Islet of Langerhans (tissue), 1 donor: ENCODE measurements at regions not wholly inside any gene's neighbourhood (a gene's known extent, or its start where the extent isn't known, plus 50 kb on each side); places are given as distances from the start of the nearest gene placed in this dataset.
"Not testable (repeated sequence)": the region's sequence is repeated elsewhere in the genome, so short reads cannot be mapped to it uniquely, and the experiment has no call there.

Experiments used
- FAIRE-seq: peaks from one replicate; lab custom pipeline; 2011; peaks lifted over from hg19 to GRCh38; lab: Jason Lieb, UNC

DNA sequence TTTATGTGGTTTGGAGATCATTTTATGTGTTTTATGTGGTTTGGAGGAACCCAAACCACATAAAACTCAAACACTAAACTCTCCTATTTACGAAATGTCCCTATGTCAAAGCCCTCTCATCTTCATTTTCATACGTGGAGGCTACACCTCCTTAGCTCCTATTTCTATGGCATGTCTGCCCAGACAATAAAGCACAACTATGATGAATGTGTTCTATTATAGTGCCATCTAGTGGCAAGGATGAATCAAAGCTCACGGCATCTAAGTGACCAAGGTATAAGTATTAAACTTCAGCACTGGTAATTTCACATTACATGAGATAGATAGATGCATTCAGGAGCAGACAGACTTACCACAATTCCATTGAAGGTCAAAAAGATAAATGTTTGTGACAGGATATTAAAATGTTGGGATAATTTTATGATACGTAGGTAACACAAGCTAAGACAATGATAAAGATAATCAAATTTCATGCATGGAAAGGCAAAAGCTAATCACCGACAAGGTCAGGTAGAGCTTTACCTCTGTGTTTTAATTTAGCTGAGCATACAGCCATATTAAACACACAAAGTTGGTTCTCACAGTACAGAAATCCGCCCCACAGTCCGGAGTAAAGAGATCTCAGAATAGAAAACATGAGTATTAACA, 130.6 kb upstream of the FHIT start:
- FAIRE-seq: peak; percentile 97

DNA sequence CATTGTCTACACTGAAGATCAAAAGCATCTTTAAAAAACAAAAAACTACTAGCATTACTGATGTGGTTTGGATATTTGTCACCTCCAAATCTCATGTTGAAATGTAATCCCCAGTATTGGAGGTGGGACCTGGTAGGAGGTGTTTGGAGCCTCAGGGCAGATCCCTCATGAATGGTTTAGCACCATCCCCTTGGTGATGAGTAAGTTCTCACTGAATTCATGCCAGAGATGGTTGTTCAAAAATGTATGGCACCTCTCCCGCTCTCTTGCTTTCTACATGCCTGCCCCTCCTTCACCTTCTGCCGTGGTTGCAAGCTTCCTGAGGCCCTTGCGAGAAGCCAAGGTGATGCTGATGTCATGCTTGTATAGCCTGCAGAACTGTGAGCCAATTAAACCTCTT, 136.6 kb upstream of the FHIT start:
- FAIRE-seq: no peak

DNA sequence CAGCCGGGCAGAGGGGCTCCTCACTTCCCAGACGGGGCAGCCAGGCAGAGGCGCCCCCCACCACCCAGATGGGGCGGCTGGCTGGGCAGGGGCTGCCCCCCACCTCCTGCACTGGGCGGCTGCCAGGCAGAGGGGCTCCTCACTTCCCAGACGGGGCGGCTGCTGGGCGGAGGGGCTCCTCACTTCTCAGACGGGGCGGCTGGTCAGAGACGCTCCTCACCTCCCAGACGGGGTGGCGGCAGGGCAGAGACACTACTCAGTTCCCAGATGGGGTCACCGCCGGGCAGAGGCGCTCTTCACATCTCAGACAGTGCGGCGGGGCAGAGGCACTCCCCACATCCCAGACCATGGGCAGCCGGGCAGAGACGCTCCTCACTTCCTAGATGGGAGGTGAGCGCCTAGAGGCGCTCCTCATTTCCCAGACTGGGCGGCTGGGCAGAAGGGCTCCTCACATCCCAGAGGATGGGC, 142.3 kb upstream of the FHIT start:
- FAIRE-seq: not testable (repeated sequence)

DNA sequence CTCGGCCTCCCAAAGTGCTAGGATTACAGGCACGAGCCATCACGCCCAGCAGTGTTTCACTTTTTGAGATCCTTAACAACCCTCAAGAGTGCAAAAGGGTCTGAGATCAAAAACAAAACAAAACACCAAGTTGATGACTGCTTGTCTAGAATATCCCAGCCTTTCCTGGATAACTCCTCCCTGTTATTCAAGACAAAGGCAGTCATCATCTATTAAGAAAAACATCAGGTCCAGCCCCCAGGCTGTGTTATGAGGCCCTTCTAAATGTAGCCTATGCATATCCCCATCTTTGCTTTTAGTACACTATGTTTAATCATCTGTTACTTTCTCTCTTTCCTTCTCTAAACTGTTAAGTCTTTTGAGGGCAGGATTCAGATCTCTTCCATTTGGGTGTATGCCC, 150.1 kb upstream of the FHIT start:
- no peak for FAIRE-seq

DNA sequence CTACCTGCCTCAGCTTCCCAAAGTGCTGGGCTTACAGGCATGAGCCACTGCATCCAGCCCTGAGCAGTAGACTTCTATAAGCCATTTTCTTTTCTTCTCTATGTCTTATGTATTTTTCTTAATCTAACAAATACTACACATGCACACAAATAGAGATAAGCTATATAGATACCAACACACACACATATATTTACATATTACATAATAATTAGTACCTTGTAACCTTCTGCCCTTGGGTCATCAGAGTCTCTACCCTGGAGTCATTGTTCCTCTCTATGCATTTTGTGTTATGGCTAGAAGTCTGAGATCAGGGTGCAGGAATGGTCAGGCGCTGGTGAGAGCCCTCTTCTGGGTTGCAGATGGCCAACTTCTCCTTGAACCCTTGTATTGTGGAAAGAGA, 154.0 kb upstream of the PTPRG start:
- no peak for FAIRE-seq

- no peak for FAIRE-seq
Observed at GRCh38 chr3:61409638-61410037, 151.7 kb upstream of the PTPRG start.

DNA sequence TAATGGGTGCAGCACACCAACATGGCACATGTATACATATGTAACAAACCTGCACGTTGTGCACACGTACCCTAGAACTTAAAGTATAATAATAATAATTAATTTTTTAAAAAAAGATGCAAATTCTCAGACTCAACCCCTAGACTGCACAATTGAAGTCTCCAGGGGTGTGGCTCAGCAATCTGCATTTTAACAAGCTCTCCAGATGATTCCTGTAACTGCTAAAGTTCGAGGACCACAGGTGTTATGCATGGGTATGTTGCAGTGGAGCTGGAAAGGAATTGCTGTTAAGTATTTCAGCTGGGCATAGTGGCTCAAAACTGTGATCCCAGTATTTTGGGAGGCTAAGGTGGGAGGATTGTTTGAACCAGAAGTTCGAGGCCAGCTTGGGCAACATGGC, 151.0 kb upstream of the PTPRG start:
- not testable (repeated sequence) for FAIRE-seq

- FAIRE-seq: no peak
Observed at GRCh38 chr3:61411009-61411662, 150.2 kb upstream of the PTPRG start.

DNA sequence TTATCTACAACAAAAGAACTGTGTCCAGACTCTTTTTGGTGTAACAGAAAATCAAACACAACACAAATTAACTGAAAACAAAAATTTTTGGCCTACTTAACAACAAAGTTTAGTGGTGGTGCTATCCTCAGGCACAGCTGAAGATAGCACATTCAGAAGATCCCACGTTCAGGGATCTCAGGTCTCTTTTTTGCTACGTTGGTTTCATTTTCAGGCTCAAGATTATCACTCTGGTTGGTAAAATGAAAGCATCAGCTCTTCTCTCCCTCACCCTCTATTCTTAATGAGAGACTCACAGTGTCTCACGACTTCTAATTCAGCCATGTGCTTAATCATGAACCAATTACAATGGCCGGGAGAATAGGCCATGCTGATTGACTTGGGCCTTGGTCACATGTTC, 146.9 kb upstream of the PTPRG start:
- no peak for FAIRE-seq

DNA sequence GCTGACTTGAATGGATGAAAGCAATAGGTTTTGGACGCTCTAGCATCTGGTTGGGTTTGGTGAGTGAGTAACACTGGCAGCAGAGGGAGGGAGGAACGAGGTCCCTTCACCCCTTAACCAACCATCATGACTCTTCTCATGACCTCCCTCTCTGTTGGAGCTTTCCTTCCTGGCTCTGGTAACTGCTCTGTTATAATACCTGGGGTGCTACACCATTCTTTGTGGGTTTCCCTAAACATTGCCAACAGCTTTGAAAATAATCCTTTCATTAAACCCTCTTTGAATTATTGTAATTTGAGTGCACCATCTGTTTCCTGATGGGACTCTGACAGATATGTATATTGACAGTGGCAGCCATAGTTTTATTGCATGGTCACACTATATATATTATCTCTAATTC, 146.2 kb upstream of the PTPRG start:
- no peak for FAIRE-seq

DNA sequence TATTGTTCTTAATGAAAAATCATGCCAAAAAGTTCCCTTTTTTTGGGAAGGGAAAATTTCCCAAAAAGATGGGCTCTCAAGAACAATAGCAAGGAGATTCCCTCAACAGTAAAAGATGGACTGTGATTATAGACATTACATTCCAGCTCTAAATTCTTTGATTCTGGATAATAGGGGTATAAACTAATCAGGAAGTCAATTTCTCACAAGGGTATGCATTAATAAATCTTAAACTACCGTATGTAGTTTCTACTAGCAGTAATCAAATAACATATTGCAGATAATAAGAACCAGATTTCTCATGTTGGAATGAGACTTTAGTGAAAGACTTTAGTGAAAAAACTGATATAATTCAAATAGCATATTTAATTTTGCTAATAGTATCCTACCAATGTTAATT, 144.8 kb upstream of the PTPRG start:
- no peak for FAIRE-seq

- FAIRE-seq: no peak
Observed at GRCh38 chr3:61417352-61417751, 144.0 kb upstream of the PTPRG start.

DNA sequence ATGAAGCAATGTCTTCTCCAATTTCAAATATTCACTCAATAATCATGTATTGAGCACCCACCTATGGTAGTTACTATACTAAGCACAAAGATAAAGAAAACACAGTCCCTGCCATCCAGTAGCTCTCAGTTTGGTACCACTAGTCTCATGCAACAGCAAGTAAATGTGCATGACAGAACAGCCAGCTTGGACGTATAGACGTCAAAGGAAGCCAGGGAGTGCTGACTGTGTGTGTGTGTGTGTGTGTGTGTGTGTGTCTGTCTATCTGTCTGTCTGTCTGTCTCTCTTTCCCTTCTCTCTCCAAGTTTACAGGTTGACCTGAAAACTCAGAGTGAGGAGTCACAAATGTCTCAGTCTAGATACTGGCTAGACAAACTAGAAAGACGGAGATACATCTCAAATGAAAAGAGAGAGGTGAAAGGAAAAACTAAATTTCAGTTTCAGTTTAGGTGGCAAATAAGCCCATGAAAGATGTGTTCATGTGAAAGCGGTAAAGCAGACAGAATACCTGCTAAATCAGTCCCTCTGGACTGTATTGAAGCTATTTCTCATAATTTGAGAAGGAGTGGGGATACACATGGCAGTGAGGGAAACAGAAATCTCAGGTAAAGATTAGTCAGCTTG, 141.1 kb upstream of the PTPRG start:
- FAIRE-seq: no peak

DNA sequence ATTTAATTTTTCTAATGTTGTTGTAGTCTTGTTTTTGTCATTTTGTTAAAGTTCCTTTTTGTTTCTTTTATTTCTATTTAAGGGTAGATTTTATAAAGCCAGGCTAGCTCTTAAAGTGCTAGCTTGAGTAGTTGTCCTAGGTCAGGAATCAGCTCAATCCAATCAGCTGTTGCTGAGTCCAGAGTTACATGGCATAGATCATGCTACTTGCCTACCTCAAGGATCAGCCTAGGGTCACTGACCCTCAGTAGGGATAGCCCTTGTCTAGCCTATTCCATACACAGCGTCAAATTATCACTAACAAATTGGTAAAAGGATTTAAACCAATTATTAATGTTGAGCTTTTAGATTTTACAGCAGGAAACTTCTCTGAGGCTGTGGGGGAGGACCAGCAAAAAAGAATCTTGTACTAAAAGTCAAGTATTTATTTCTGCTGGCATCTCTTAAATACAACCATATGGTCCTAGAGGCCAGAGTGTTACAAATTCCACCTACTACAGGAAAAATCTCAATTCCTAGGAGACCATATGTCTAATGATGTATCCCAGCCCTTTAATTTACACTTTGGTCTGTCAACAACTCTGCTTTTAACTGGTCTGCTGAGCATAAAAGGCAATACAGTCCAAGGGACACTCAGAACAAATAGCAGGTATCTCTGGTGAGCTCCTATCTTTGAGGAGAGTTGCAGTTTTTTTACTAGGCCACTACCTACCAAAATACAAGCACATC, 138.3 kb upstream of the PTPRG start:
- FAIRE-seq: peak; percentile 95

DNA sequence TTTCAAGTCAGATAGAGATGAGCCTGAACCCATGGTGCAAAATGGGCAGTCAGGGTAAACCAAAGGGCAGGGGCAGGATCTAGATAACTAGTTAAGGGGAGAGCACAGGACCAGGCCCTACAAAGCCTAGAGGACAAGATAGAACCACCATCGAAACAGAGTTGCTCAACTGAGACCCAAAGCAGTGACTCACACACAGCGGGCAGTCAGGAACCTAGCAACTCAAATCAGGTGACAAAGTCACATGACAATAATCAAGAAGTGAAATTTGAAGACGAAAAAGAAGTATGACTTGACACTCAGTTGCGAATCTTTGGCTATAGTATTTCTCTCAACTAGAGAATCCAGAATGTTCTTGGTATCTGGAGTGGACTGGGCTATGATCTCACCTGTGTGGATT, 136.0 kb upstream of the PTPRG start:
- FAIRE-seq: no peak

- no peak for FAIRE-seq
Observed at GRCh38 chr3:61429106-61429505, 132.3 kb upstream of the PTPRG start.

DNA sequence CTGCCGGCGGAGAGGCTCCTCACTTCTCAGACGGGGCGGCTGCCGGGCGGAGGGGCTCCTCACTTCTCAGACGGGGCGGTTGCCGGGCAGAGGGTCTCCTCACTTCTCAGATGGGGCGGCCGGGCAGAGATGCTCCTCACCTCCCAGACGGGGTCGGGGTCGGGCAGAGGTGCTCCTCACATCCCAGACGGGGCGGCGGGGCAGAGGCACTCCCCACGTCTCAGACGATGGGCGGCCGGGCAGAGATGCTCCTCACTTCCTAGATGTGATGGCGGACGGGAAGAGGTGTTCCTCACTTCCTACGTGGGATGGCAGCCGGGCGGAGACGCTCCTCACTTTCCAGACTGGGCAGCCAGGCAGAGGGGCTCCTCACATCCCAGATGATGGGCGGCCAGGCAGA, 126.5 kb upstream of the PTPRG start:
- FAIRE-seq: not testable (repeated sequence)

- not testable (repeated sequence) for FAIRE-seq
Observed at GRCh38 chr3:61435361-61435760, 126.0 kb upstream of the PTPRG start.

DNA sequence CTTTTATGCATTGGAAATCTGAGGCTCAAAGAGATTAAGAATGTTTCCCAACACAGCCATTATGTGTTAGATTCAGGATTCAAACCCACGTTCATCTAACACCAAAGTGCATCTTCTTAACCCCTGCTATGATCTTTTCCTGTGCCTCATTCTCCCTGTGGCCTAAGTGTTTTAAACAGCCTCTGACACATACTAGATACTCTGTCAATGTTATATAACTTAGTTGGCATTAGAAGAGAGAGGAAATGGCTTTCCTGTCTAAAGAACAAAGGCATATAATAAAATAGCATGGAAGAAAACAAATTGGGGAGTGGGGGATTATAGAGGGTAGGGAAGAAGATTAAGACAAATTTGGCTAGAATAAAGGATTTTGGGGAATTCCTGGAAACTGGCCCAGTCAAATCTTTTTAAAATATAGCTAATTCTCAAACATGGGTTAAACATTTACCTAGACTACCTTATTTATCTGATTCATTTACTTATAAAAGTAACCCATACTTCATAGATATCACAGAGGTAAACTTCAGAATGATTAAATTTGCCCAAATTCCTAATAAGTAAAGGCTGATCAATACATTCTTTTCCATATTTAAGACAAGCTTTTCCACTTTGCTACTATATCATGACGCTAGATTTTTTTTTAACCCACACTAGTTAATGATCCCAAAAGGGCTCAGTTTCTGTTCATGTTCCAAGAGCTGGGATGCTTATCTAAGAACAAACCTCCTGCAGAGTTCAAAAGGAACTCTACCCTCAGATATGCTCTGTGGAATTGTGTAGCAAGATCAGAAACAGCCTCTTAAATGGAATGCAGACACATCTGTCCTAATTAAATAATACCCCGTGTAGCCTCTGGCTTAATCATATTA, 122.9 kb upstream of the PTPRG start:
- no peak for FAIRE-seq

DNA sequence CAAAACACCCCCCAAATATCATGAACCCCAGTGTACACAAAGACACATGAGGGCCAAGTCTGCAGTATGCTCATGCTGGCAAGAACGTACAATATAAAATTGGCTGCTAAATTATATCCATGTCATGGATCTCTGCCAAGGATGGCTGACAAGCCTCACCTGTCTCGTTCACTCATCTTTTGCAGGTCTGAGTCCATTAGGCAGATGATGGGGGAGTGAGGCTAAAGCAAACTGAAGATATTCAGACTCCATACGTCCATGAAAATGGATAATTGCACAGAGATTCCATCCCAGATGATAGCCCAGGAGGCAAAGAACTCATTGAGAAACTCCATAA, 122.3 kb upstream of the PTPRG start:
- FAIRE-seq: no peak

GRCh38 chr3:61442696-61443095, 118.7 kb upstream of the PTPRG start:
- FAIRE-seq: no peak

- no peak for FAIRE-seq
Observed at GRCh38 chr3:61443886-61444285, 117.5 kb upstream of the PTPRG start.
